ENCODE measurements at regions not wholly inside any gene's neighbourhood (a gene's known extent, or its start where the extent isn't known, plus 50 kb on each side); places are given as distances from the start of the nearest gene placed in this dataset.
"Not testable (repeated sequence)": the region's sequence is repeated elsewhere in the genome, so short reads cannot be mapped to it uniquely, and the experiment has no call there.

GRCh38 chr3:132987396-132987795 lies 50.8 kb upstream of the TMEM108 start:
- H3K27ac ChIP-seq, result no peak overlapping the region
- no peak for DNase-seq (ENCODE audit: low read depth, low spot score)

GRCh38 chr3:132984181-132984580 lies 54.0 kb upstream of the TMEM108 start:
- no peak for DNase-seq (ENCODE audit: low read depth, low spot score)
- no peak overlapping the region for H3K27ac ChIP-seq

DNA sequence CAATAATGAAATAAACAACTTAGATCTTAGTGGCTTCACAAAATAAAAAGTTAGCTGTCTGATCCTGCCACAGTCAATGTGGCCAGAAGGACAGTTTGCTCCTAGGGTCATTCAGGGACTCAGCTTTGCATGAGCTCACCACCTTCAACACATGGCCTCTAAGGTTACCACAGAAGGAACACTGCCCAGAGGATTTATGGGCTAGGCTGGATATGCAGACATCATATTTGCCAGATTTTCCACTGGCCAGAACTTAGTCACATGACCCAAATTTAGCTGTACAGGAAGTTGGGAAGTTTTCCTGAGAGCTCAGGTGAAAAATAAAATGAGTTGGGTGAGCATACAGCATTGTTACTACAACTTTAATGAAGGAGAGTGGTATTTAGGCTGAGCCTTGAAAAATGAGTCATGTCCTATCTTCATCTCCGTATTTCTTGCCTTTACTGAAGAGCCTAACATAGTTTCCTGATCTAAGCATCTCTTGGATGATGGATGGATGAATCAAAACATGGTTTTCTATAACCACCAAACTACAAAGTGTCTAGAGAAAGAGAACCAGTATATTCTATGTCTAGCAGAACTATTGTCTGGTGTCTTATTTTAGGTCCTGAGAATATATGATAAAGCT lies 54.9 kb upstream of the TMEM108 start:
- DNase-seq (ENCODE audit: low read depth, low spot score), result no peak
- H3K27ac ChIP-seq, result no peak overlapping the region

DNA sequence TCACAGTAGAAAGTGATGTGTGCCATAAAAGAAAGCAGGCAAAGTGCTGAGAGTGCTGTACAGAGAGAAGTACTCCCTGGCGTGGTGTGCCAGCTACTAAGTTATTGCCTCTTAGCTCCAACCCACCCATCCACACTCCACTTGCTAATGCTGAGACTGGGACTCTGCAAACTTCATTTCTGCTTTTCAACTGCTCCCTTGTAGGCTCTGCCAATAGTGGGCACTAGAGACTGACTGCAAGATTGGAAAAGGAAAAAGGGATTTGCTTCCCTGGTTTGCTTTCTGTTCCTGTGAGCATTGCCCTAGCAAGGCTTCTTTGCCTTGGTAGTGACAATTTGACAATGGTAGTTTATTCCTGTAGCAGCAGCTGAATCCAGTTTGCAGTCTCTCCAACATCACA lies 56.5 kb upstream of the TMEM108 start:
- no peak overlapping the region for H3K27ac ChIP-seq
- DNase-seq (ENCODE audit: low read depth, low spot score), result no peak

- no peak for DNase-seq (ENCODE audit: low read depth, low spot score)
- H3K27ac ChIP-seq, result no peak overlapping the region
Measured at GRCh38 chr3:132980102-132980501, 58.1 kb upstream of the TMEM108 start.

DNA sequence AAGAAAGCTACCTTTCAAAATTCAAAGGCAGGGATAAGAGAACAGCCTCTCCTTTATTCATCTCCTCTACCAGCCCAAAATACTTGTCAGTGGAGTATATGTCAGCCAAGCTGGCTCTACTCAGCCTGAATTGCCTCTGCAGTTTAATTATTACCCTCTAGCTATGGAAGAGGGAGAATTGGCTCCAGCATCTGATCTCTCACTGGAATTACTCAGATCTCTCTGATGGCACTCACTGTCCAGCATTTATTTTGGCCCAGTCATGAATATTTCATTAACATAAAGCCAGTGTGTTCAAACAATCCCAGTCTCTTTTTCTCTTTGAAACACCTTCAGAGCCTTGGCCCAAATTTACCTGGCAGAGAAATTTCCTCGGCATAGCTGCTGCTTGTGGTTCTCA lies 58.6 kb upstream of the TMEM108 start:
- DNase-seq (ENCODE audit: low read depth, low spot score), result no peak
- no peak overlapping the region for H3K27ac ChIP-seq

DNA sequence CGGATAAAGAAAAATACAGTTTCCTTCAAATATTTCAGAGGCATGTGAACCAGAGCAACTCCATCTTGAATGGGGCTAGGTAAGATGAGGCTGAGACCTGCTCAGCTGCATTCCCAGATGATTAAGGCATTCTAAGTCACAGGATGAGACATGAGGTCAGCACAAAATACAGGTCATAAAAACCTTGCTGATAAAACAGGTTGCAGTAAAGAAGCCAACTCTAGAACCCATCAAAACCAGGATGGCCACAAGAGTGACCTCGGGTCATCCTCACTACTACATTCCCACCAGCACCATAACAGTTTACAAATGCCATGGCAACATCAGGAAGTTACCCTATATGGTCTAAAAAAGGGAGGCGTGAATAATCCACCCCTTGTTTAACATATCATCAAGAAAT lies 59.2 kb upstream of the TMEM108 start:
- not testable (repeated sequence) for DNase-seq (ENCODE audit: low read depth, low spot score); H3K27ac ChIP-seq

GRCh38 chr3:132978464-132978863 lies 59.7 kb upstream of the TMEM108 start:
- no peak for DNase-seq (ENCODE audit: low read depth, low spot score)

DNA sequence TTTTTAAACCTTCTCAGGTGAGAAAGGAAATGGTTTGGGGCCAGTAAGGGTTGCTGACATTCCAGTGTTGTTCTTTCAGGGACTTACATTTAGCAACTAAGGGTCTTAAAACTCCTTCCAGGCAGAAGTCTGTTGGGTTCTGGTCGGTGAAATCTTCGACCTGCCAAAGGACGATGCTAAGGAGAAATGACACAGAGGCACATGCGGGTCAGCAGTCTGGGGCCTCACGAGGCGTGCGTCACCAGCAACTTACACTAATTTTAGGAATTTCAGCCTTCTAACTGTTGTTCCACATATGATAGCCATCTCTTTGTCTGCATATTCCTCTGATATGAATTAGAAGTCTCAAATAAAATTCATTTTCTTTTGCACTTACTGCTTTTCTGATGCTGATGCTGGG lies 64.1 kb upstream of the TMEM108 start:
- DNase-seq (ENCODE audit: low read depth, low spot score), result no peak
- no peak overlapping the region for H3K27ac ChIP-seq

More at GRCh38 chr3:132978464-132978863, 59.7 kb upstream of the TMEM108 start:
- H3K27ac ChIP-seq, result no peak overlapping the region

DNA sequence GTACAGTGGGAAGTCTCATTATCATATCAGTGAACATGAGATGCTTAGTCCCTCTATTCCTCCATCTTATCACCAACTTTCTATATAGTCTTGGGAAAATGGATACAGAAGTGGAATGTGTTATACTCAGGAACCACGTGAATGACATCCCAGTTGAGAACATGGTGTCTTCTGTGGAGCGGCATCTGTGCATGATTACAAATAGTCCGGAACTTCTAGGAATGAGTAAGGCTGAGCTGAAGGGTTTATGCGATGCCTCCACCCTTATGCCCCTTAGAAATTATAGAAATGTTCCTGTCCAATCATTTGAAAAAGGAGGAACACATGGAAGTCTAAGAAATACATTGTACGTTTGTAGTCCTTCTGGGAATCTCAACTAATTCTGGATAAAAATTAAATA lies 64.8 kb upstream of the TMEM108 start:
- H3K27ac ChIP-seq, result no peak overlapping the region
- DNase-seq (ENCODE audit: low read depth, low spot score), result no peak

DNA sequence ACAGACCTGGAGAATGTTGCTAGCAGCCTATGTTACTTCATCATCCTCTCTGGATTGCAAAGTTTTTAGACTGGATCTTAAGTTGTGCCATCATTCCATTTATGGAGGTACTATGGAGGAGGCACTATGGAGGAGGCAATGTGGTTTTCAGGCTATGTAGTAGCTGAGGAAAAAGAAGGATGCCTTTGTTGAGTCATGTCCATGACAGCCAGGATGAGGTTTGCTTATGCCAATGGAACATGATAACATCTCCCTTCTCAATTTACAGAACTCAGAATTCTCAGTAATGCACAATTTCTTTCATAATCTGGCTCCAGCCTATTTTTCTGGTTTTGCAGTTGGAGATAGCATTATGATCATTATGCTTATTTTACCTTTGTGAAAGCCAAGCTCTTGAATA lies 65.9 kb upstream of the TMEM108 start:
- H3K27ac ChIP-seq, result no peak overlapping the region
- no peak for DNase-seq (ENCODE audit: low read depth, low spot score)

DNA sequence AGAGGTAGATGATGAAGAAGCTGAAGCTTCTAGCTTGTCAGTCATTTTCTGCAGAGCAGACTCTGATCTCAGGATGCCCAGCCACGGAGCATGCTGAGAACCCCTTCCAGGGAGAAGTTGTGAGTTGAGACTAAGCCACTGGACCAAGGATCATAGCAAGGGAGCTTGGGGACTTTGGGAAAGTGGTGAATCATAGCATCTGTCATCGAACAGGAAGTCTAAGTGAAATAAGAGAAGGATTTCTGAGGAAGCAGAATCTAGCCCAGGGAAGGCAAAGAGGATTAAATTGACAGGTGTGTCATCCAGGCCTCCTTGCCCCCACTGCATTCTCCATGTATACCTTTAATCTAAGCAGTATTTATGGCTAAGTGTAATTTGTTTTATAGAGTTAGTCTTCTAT lies 71.8 kb upstream of the TMEM108 start:
- DNase-seq (ENCODE audit: low read depth, low spot score), result no peak
- H3K27ac ChIP-seq, result no peak overlapping the region

GRCh38 chr3:132964266-132964665 lies 73.9 kb upstream of the TMEM108 start:
- DNase-seq (ENCODE audit: low read depth, low spot score), result no peak
- no peak overlapping the region for H3K27ac ChIP-seq

DNA sequence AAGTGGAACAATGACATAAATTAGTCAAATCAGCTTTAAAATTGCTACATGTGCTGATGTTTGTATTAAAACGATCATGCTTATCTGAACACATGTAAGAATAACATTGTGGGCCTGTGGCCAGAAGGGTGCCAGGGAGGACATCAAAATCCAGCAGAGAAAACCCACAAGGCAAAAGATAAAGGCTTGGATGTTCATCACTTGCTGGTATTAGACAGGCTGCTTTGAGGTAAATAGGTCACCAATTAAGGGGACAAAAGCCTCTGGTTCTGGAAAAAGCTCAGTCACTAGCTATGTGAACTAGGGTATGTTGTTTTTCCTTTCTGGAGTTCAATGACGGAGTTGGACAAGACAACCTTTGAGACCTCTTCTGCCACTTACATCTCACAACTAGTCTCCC lies 74.4 kb upstream of the TMEM108 start:
- H3K27ac ChIP-seq, result no peak overlapping the region
- DNase-seq (ENCODE audit: low read depth, low spot score), result no peak

DNA sequence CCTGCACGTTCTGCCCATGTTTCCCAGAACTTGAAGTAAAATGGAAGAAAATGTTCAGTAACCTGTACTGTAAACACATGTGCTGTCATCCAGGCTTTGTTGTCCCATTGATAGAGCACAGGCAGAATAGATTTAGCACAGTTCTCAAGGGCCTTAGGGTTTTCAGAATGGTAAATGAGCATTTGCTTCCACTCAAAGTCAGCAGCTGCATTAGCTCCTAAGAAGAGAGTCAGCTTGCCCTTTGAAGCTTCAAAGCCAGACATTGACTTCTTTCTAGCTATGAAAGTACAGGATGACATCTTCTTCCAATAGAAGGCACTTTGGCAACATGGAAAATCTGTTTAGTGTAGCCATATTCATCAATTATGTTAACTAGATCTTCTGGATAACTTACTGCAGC lies 76.2 kb upstream of the TMEM108 start:
- DNase-seq (ENCODE audit: low read depth, low spot score), result no peak
- no peak overlapping the region for H3K27ac ChIP-seq

- DNase-seq (ENCODE audit: low read depth, low spot score), result no peak
- no peak overlapping the region for H3K27ac ChIP-seq
Measured at GRCh38 chr3:132953683-132954082, 84.5 kb upstream of the TMEM108 start.

- no peak overlapping the region for H3K27ac ChIP-seq
- no peak for DNase-seq (ENCODE audit: low read depth, low spot score)
Measured at GRCh38 chr3:132927896-132928295, 110.3 kb upstream of the TMEM108 start.

- H3K27ac ChIP-seq, result no peak overlapping the region
- no peak for DNase-seq (ENCODE audit: low read depth, low spot score)
Measured at GRCh38 chr3:132926098-132926497, 112.1 kb upstream of the TMEM108 start.

DNA sequence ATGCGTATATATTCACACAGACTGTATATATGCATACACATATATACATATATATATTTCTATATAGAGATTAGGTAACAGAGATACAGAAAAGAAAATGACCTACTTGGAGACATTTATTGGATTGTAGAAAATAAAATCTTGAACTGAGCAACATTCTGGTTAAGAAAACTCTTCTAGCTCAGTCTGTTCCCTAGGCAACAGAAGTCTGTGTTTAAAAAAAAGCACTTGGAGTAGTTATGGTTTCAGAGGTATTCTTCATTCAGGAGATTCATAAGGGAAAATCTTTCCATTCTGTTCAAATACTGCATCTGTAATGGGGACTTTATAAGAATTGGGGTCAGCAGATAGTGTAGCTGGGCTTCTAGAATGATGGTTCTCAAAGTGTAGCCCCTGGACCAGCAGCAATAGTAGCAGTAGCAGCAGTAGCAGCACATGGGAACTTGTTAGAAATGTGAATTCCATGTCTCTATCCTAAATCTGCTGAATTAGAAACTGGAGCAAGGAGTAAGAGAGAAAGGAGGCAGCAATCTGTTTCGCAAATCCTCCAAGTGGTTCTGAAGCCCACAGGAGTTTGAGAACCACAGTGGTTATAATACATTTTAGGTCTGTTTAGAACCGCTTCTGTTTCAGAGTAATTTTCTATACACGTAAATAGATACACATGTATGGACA lies 112.8 kb upstream of the TMEM108 start:
- no peak for DNase-seq (ENCODE audit: low read depth, low spot score)
- no peak overlapping the region for H3K27ac ChIP-seq

- no peak for DNase-seq (ENCODE audit: low read depth, low spot score)
- no peak overlapping the region for H3K27ac ChIP-seq
Measured at GRCh38 chr3:132916096-132916495, 122.1 kb upstream of the TMEM108 start.

DNA sequence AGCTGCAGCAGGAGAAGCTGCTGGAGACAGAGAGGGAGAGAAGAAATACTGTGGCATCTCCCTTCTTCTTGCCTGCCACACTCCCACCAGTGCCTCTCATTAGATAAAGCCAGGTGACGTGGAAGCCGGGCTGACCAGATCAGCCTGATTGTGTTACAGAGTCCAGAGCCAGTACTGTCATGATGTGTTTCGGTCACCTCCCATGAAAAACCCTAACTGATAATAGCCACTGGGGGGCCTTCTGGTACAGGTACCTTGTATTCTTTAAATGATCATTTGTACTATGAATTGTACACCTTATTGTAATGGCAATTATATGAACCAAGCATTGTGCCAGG lies 125.8 kb upstream of the TMEM108 start:
- no peak overlapping the region for H3K27ac ChIP-seq
- no peak for DNase-seq (ENCODE audit: low read depth, low spot score)

DNA sequence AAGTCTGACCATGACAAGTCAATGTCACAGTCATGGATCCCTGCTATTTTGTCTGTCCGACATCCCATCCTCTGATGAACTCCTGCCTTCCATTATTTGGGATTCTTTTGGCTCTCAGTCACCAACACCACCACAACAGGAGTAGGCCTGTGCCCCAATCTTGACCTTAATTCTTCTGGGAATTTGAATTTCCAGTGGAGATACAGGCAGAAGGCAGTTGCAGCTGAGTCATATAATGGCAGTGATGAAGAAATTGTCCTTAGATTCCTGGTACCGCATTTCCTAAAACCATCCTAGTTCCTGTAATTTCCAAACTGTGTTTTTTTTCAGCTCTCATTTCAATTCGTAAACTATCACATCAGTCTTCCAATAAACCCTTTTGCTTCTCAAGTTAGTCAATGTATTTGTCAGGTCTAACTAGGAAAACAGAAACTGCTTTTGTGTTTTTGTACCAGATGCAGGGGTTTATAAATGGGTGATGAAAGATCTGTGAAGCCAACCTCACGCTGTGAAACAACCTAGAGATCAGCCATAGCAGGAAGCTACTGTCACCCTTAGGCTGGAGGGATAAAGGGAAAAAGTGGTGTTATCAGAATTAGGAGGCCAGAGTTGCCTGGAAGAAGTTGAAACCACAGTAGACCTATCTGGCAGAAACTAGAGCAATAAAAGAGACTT lies 126.3 kb upstream of the TMEM108 start:
- DNase-seq (ENCODE audit: low read depth, low spot score), result no peak
- no peak overlapping the region for H3K27ac ChIP-seq
